ENCODE measurements at regions not wholly inside any gene's neighbourhood (a gene's known extent, or its start where the extent isn't known, plus 50 kb on each side); places are given as distances from the start of the nearest gene placed in this dataset.

DNA sequence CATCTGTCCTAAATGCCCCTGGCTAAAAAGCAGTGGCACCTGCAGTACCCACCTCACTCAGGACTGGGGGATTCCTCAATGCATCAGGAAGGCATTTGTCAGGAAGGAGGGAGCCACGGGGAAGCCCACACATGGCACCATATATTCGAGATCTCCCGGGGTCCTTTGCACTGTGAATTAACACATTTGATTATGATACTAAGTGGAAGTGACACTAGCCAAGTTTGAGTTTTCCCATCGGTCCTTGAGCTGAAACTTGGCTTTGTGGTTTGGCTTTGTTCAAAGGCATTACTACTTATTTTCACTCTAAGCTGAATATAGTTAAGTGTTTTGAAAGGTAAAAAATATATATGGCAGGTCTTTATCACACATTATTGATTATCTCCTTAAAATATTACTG, 168.7 kb upstream of the MYO16 start:
- TF ChIP-seq EZH2 (IDR thresholded peaks at IDR 0.05; ENCODE audit: low read length, unreplicated experiment), result no peak
- TF ChIP-seq, protein P1, sequence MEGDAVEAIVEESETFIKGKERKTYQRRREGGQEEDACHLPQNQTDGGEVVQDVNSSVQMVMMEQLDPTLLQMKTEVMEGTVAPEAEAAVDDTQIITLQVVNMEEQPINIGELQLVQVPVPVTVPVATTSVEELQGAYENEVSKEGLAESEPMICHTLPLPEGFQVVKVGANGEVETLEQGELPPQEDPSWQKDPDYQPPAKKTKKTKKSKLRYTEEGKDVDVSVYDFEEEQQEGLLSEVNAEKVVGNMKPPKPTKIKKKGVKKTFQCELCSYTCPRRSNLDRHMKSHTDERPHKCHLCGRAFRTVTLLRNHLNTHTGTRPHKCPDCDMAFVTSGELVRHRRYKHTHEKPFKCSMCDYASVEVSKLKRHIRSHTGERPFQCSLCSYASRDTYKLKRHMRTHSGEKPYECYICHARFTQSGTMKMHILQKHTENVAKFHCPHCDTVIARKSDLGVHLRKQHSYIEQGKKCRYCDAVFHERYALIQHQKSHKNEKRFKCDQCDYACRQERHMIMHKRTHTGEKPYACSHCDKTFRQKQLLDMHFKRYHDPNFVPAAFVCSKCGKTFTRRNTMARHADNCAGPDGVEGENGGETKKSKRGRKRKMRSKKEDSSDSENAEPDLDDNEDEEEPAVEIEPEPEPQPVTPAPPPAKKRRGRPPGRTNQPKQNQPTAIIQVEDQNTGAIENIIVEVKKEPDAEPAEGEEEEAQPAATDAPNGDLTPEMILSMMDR (conservative IDR thresholded peaks at IDR 0.05; ENCODE audit: low read depth, low read length), result no peak
